ENCODE measurements at regions not wholly inside any gene's neighbourhood (a gene's known extent, or its start where the extent isn't known, plus 50 kb on each side); places are given as distances from the start of the nearest gene placed in this dataset.

GRCh38 chr5:91690921-91691320 lies 307.8 kb upstream of the ARRDC3 start:
- no peak for DNase-seq
- H3K27ac ChIP-seq: no peak overlapping the region
- no peak for ATAC-seq
- no peaks in the 10 kb centered on the region for H3K9me3 ChIP-seq
- H3K36me3 ChIP-seq: no peaks in the 10 kb centered on the region
- no peak overlapping the region for H3K4me3 ChIP-seq
- intact Hi-C loops (cut with DNase I): no loop called here
- TF ChIP-seq POLR2A (IDR thresholded peaks at IDR 0.05) (no peak), CTCF (IDR thresholded peaks at IDR 0.05) (no peak)
- 18% methylated on average over 3 of the region's 3 CpGs for WGBS (ENCODE audit: insufficient coverage, low coverage, low lambda C conversion rate, missing lambda C conversion rate)
- H3K27me3 ChIP-seq: no peaks in the 10 kb centered on the region
- H3K4me1 ChIP-seq: no peaks in the 10 kb centered on the region

- WGBS (ENCODE audit: insufficient coverage, low coverage, low lambda C conversion rate, missing lambda C conversion rate): 50% methylated on average over 2 of the region's 2 CpGs
- intact Hi-C loops (cut with DNase I): no loop called here
- ATAC-seq: no peak
- H3K4me3 ChIP-seq: no peak overlapping the region
- H3K27ac ChIP-seq: no peak overlapping the region
- H3K9me3 ChIP-seq: no peaks in the 10 kb centered on the region
- TF ChIP-seq POLR2A (IDR thresholded peaks at IDR 0.05) (no peak), CTCF (IDR thresholded peaks at IDR 0.05) (no peak)
- no peak for DNase-seq
- no peaks in the 10 kb centered on the region for H3K27me3 ChIP-seq
- no peaks in the 10 kb centered on the region for H3K36me3 ChIP-seq
- no peaks in the 10 kb centered on the region for H3K4me1 ChIP-seq
Measured at GRCh38 chr5:91687430-91687829, 304.3 kb upstream of the ARRDC3 start.

- no peak overlapping the region for H3K4me3 ChIP-seq
- intact Hi-C loops (cut with DNase I): no loop called here
- H3K27ac ChIP-seq: no peak overlapping the region
- no peaks in the 10 kb centered on the region for H3K36me3 ChIP-seq
- no peaks in the 10 kb centered on the region for H3K9me3 ChIP-seq
- no peaks in the 10 kb centered on the region for H3K27me3 ChIP-seq
- 47% methylated on average over 1 of the region's 1 CpG for WGBS (ENCODE audit: insufficient coverage, low coverage, low lambda C conversion rate, missing lambda C conversion rate)
- no peaks in the 10 kb centered on the region for H3K4me1 ChIP-seq
- TF ChIP-seq CTCF (IDR thresholded peaks at IDR 0.05) (no peak), POLR2A (IDR thresholded peaks at IDR 0.05) (no peak)
- DNase-seq (no peak), ATAC-seq (no peak)
Measured at GRCh38 chr5:91684625-91685024, 301.5 kb upstream of the ARRDC3 start.

- H3K36me3 ChIP-seq: no peaks in the 10 kb centered on the region
- no peak overlapping the region for H3K4me3 ChIP-seq
- H3K4me1 ChIP-seq: no peaks in the 10 kb centered on the region
- no peak for TF ChIP-seq POLR2A (IDR thresholded peaks at IDR 0.05)
- no peak for TF ChIP-seq CTCF (IDR thresholded peaks at IDR 0.05)
- no peaks in the 10 kb centered on the region for H3K27me3 ChIP-seq
- intact Hi-C loops (cut with DNase I): no loop called here
- no peaks in the 10 kb centered on the region for H3K9me3 ChIP-seq
- ATAC-seq (no peak), DNase-seq (no peak)
- H3K27ac ChIP-seq: no peak overlapping the region
- 32% methylated on average over 2 of the region's 4 CpGs for WGBS (ENCODE audit: insufficient coverage, low coverage, low lambda C conversion rate, missing lambda C conversion rate)
Measured at GRCh38 chr5:91670563-91670962, 287.4 kb upstream of the ARRDC3 start.

GRCh38 chr5:91670122-91670521 lies 287.0 kb upstream of the ARRDC3 start:
- Histone ChIP-seq H3K27ac (no peak overlapping the region), H3K27me3 (no peaks in the 10 kb centered on the region), H3K4me1 (no peaks in the 10 kb centered on the region), H3K36me3 (no peaks in the 10 kb centered on the region), H3K4me3 (no peak overlapping the region), H3K9me3 (no peaks in the 10 kb centered on the region)
- DNase-seq: no peak
- 64% methylated on average over 2 of the region's 2 CpGs for WGBS (ENCODE audit: insufficient coverage, low coverage, low lambda C conversion rate, missing lambda C conversion rate)
- TF ChIP-seq CTCF (IDR thresholded peaks at IDR 0.05) (no peak), POLR2A (IDR thresholded peaks at IDR 0.05) (no peak)
- intact Hi-C loops (cut with DNase I): no loop called here
- no peak for ATAC-seq
